A673 (cell line): ENCODE measurements at regions not wholly inside any gene's neighbourhood (a gene's known extent, or its start where the extent isn't known, plus 50 kb on each side); places are given as distances from the start of the nearest gene placed in this dataset.

ENCODE experiments used
- BruUV-seq: library from RNA; stranded (reverse); fragments of 400-500 nt; replicated peaks from 2 replicates; lab custom pipeline; 2021; lab: Mats Ljungman, UMichigan
- CTCF ChIA-PET: fragments of 300-600 bp; sonication (Branson Sonifier 250); formaldehyde crosslinking; loops from one replicate; lab custom pipeline; 2022; ENCODE audit warnings: antibody characterized with exemption; lab: Charles Lee
- POLR2A ChIA-PET: fragments of 300-600 bp; sonication (Branson Sonifier 250); formaldehyde crosslinking; loops from one replicate; lab custom pipeline; 2022; ENCODE audit warnings: antibody characterized with exemption; ENCODE audit not compliant: low non-redundant PET; lab: Charles Lee
- DNase-seq: peaks from one replicate; pipeline ENCODE4 v3.0.0-alpha.2; 2015; ENCODE audit warnings: low spot score
- H3K27ac ChIP-seq: fragments of 200-600 bp; sonication (generic); 2 replicates; pipeline ENCODE4 v1.5.1; 2016; ENCODE audit warnings: mixed run types, low read depth, mild to moderate bottlenecking, mixed read lengths, antibody characterized with exemption, low read length; ENCODE audit not compliant: poor library complexity, severe bottlenecking
- H3K27me3 ChIP-seq: fragments of 200-600 bp; sonication (generic); replicated peaks from 2 replicates; pipeline ENCODE4 v1.6.1; 2017; ENCODE audit warnings: mixed run types, low read depth, mild to moderate bottlenecking, mixed read lengths, antibody characterized with exemption, low read length; ENCODE audit not compliant: insufficient read depth, poor library complexity
- H3K36me3 ChIP-seq: fragments of 200-600 bp; sonication (generic); 2 replicates; pipeline ENCODE4 v1.6.1; 2016; ENCODE audit warnings: mixed run types, mild to moderate bottlenecking, mixed read lengths, antibody characterized with exemption, low read length; ENCODE audit not compliant: insufficient read depth, poor library complexity, severe bottlenecking
- H3K4me1 ChIP-seq: fragments of 200-600 bp; sonication (generic); 2 replicates; pipeline ENCODE4 v1.6.1; 2017; ENCODE audit warnings: mixed run types, mild to moderate bottlenecking, mixed read lengths, antibody characterized with exemption, low read length; ENCODE audit not compliant: insufficient read depth, poor library complexity, severe bottlenecking
- H3K4me3 ChIP-seq: fragments of 200-600 bp; sonication (generic); 2 replicates; pipeline ENCODE4 v1.5.1; 2016; ENCODE audit warnings: low read depth, mixed run types, mild to moderate bottlenecking, mixed read lengths, low read length; ENCODE audit not compliant: poor library complexity, severe bottlenecking
- H3K9me3 ChIP-seq: fragments of 200-600 bp; sonication (generic); 2 replicates; pipeline ENCODE4 v1.6.1; 2016; ENCODE audit warnings: mixed run types, low read depth, mild to moderate bottlenecking, mixed read lengths, antibody characterized with exemption, low read length; ENCODE audit not compliant: poor library complexity, severe bottlenecking
- CTCF ChIP-seq: fragments of 300-800, 200-600 bp; sonication (generic); conservative IDR thresholded peaks from 2 replicates; pipeline ENCODE4 v1.5.1; 2017; ENCODE audit warnings: low read depth, mild to moderate bottlenecking, antibody characterized with exemption, low read length, moderate library complexity, mixed read lengths
- EZH2 ChIP-seq: fragments of 200-600 bp; sonication (generic); IDR thresholded peaks from 2 replicates; pipeline ENCODE4 v1.6.1; 2017; ENCODE audit warnings: borderline replicate concordance, low read depth, mild to moderate bottlenecking, mixed read lengths, antibody characterized with exemption, low read length; ENCODE audit not compliant: poor library complexity, severe bottlenecking
- intact Hi-C: fragments of 100-400 bp; cut with micrococcal nuclease; formaldehyde crosslinking; loops from one replicate; pipeline ENCODE4 v1.10.0; 2022; ENCODE audit not compliant: unreplicated experiment

- ChIA-PET POLR2A (no interaction called here), CTCF (no interaction called here)
- TF ChIP-seq CTCF: no peak
- TF ChIP-seq EZH2: no peak
- Histone ChIP-seq H3K36me3 (no peaks in the 10 kb centered on the region), H3K27ac (no peak overlapping the region), H3K27me3 (no peaks in the 10 kb centered on the region), H3K9me3 (peaks cover 3% of the 10 kb centered on the region), H3K4me3 (no peak overlapping the region), H3K4me1 (no peaks in the 10 kb centered on the region)
- DNase-seq: no peak
- intact Hi-C loops: no loop called here
- BruUV-seq: no TSS peak
Observed at GRCh38 chr4:58507079-58507478, 1396.9 kb upstream of the IGFBP7 start.

GRCh38 chr4:58502839-58503238 is 1392.7 kb upstream of the IGFBP7 start:
- intact Hi-C loops: no loop called here
- Histone ChIP-seq H3K36me3 (no peaks in the 10 kb centered on the region), H3K27ac (no peak overlapping the region), H3K9me3 (no peaks in the 10 kb centered on the region), H3K4me3 (no peak overlapping the region), H3K27me3 (no peaks in the 10 kb centered on the region), H3K4me1 (no peaks in the 10 kb centered on the region)
- no peak for DNase-seq
- TF ChIP-seq EZH2 (no peak), CTCF (no peak)
- ChIA-PET CTCF (no interaction called here), POLR2A (no interaction called here)
- no TSS peak for BruUV-seq

GRCh38 chr4:58499182-58499581 is 1389.0 kb upstream of the IGFBP7 start:
- no peak overlapping the region for H3K27ac ChIP-seq
- no TSS peak for BruUV-seq

More at GRCh38 chr4:58499182-58499581, 1389.0 kb upstream of the IGFBP7 start:
- H3K4me3 ChIP-seq: no peak overlapping the region
- CTCF ChIA-PET: no interaction called here
- TF ChIP-seq CTCF (no peak), EZH2 (no peak)
- no peaks in the 10 kb centered on the region for H3K9me3 ChIP-seq
- H3K4me1 ChIP-seq: no peaks in the 10 kb centered on the region
- DNase-seq: no peak
- POLR2A ChIA-PET: no interaction called here
- no peaks in the 10 kb centered on the region for H3K27me3 ChIP-seq
- intact Hi-C loops: no loop called here
- H3K36me3 ChIP-seq: no peaks in the 10 kb centered on the region
